GM12878 (cell line): ENCODE measurements at regions not wholly inside any gene's neighbourhood (a gene's known extent, or its start where the extent isn't known, plus 50 kb on each side); places are given as distances from the start of the nearest gene placed in this dataset.

Source experiments
- CTCF ChIP-seq, 3 experiments: IDR thresholded peaks in 2 of 3; conservative IDR thresholded peaks in 1 of 3; 2 replicates each; pipeline ENCODE4 v1.5.1; 2011; ENCODE audit warnings: low read depth in 3 of 3, low read length in 3 of 3, mild to moderate bottlenecking in 3 of 3, control low read depth in 2 of 3, moderate library complexity in 2 of 3, inconsistent platforms in 1 of 3, mixed read lengths in 1 of 3; ENCODE audit not compliant: control insufficient read depth in 2 of 3, insufficient read depth in 1 of 3; ENCODE audit errors: extremely low read depth in 1 of 3
- IRF4 ChIP-seq: IDR thresholded peaks from 2 replicates; pipeline ENCODE4 v1.6.1; 2011; ENCODE audit warnings: low read depth, low read length
- MAX ChIP-seq: IDR thresholded peaks from 2 replicates; pipeline ENCODE4 v1.6.1; 2012; ENCODE audit warnings: low read depth, low read length, improper control_type of control experiment
- MYC ChIP-seq: IDR thresholded peaks from 2 replicates; pipeline ENCODE4 v1.6.1; 2011; ENCODE audit warnings: mild to moderate bottlenecking, low read length, moderate library complexity, inconsistent platforms; ENCODE audit not compliant: insufficient read depth, insufficient replicate concordance, insufficient read length, severe bottlenecking
- SIX5 ChIP-seq: IDR thresholded peaks from 2 replicates; pipeline ENCODE4 v1.6.1; 2011; ENCODE audit warnings: mild to moderate bottlenecking, low read depth, low read length, moderate library complexity; ENCODE audit not compliant: severe bottlenecking
- SMAD1 ChIP-seq: fragments of 450-650 bp; IDR thresholded peaks from 2 replicates; pipeline ENCODE4 v1.6.1; 2018; ENCODE audit warnings: mild to moderate bottlenecking, low read depth; ENCODE audit not compliant: partially characterized antibody

- TF ChIP-seq SMAD1 (no peak), CTCF (IDR thresholded peaks at IDR 0.05 in 2 of 3, conservative IDR thresholded peaks at IDR 0.05 in 1 of 3; ENCODE audit: control insufficient read depth in 2 of 3, extremely low read depth in 1 of 3, insufficient read depth in 1 of 3, low read depth in 3 of 3, low read length in 3 of 3) (no peak), SIX5 (no peak), MAX (no peak), IRF4 (no peak), MYC (no peak)
Measured at GRCh38 chr2:235165136-235165535, 213.3 kb downstream of the SH3BP4 start.
